KMS-11 (cell line): ENCODE measurements at regions not wholly inside any gene's neighbourhood (a gene's known extent, or its start where the extent isn't known, plus 50 kb on each side); places are given as distances from the start of the nearest gene placed in this dataset.

ENCODE experiments used
- H2AFZ ChIP-seq: fragments of 200-600 bp; sonication (generic); 2 replicates; pipeline ENCODE4 v1.6.1; 2016; ENCODE audit warnings: antibody characterized with exemption, mixed run types, low read depth
- H3K27ac ChIP-seq: fragments of 200-600 bp; sonication (generic); 2 replicates; pipeline ENCODE4 v1.6.1; 2016; ENCODE audit warnings: mild to moderate bottlenecking, mixed run types
- H3K27me3 ChIP-seq: fragments of 200-600 bp; sonication (generic); 2 replicates; pipeline ENCODE4 v1.6.1; 2017; ENCODE audit warnings: mild to moderate bottlenecking, low read depth, mixed run types, moderate library complexity; ENCODE audit not compliant: insufficient read depth
- H3K36me3 ChIP-seq: fragments of 200-600 bp; sonication (generic); 2 replicates; pipeline ENCODE4 v1.6.1; 2017; ENCODE audit warnings: mild to moderate bottlenecking, mixed run types; ENCODE audit not compliant: insufficient read depth
- H3K4me1 ChIP-seq: fragments of 200-600 bp; sonication (generic); 2 replicates; pipeline ENCODE4 v1.6.1; 2016; ENCODE audit warnings: mild to moderate bottlenecking, low read depth, mixed run types; ENCODE audit not compliant: poor library complexity, severe bottlenecking
- H3K4me2 ChIP-seq: fragments of 200-600 bp; sonication (generic); 2 replicates; pipeline ENCODE4 v1.7.0; 2016; ENCODE audit warnings: mild to moderate bottlenecking, mixed run types
- H3K4me3 ChIP-seq: fragments of 200-600 bp; sonication (generic); IDR thresholded peaks from 2 replicates; pipeline ENCODE4 v1.6.1; 2017; ENCODE audit warnings: low read depth, low read length, mixed read lengths; ENCODE audit not compliant: insufficient read depth
- H3K79me2 ChIP-seq: fragments of 200-600 bp; sonication (generic); 2 replicates; pipeline ENCODE4 v1.6.1; 2016; ENCODE audit warnings: low read depth, mixed run types; ENCODE audit not compliant: insufficient read depth
- H3K9ac ChIP-seq: fragments of 200-600 bp; sonication (generic); 2 replicates; pipeline ENCODE4 v1.6.1; 2016; ENCODE audit warnings: mild to moderate bottlenecking, mixed run types
- H4K20me1 ChIP-seq: fragments of 200-600 bp; sonication (generic); 2 replicates; pipeline ENCODE4 v1.6.1; 2016; ENCODE audit warnings: mild to moderate bottlenecking, mixed run types; ENCODE audit not compliant: insufficient read depth
- CTCF ChIP-seq: fragments of 200-600 bp; sonication (generic); conservative IDR thresholded peaks from 2 replicates; pipeline ENCODE4 v1.6.1; 2017; ENCODE audit warnings: low read depth, mild to moderate bottlenecking, antibody characterized with exemption, low read length, moderate library complexity, mixed read lengths

- Histone ChIP-seq H3K36me3 (no peaks in the 10 kb centered on the region), H3K9ac (no peak overlapping the region), H3K27me3 (no peaks in the 10 kb centered on the region), H3K4me1 (no peaks in the 10 kb centered on the region), H3K4me3 (no peak overlapping the region), H2AFZ (no peak overlapping the region), H4K20me1 (no peaks in the 10 kb centered on the region), H3K27ac (no peak overlapping the region), H3K79me2 (no peaks in the 10 kb centered on the region), H3K4me2 (no peak overlapping the region)
- no peak for TF ChIP-seq CTCF
Measured at GRCh38 chr6:22848121-22848520, 278.8 kb downstream of the HDGFL1 start.

GRCh38 chr6:22849921-22850320, 280.6 kb downstream of the HDGFL1 start:
- H3K36me3 ChIP-seq: no peaks in the 10 kb centered on the region
- H3K4me3 ChIP-seq: no peak overlapping the region
- no peak overlapping the region for H3K9ac ChIP-seq
- no peaks in the 10 kb centered on the region for H3K79me2 ChIP-seq
- H2AFZ ChIP-seq: no peak overlapping the region
- no peak for TF ChIP-seq CTCF
- H3K4me2 ChIP-seq: no peak overlapping the region
- H4K20me1 ChIP-seq: no peaks in the 10 kb centered on the region
- H3K4me1 ChIP-seq: no peaks in the 10 kb centered on the region
- no peaks in the 10 kb centered on the region for H3K27me3 ChIP-seq
- H3K27ac ChIP-seq: no peak overlapping the region

- no peak overlapping the region for H3K4me2 ChIP-seq
- no peaks in the 10 kb centered on the region for H3K27me3 ChIP-seq
- H3K9ac ChIP-seq: no peak overlapping the region
- H3K79me2 ChIP-seq: no peaks in the 10 kb centered on the region
- no peak for TF ChIP-seq CTCF
- H3K36me3 ChIP-seq: no peaks in the 10 kb centered on the region
- H3K27ac ChIP-seq: no peak overlapping the region
- H3K4me3 ChIP-seq: no peak overlapping the region
- H3K4me1 ChIP-seq: no peaks in the 10 kb centered on the region
- no peaks in the 10 kb centered on the region for H4K20me1 ChIP-seq
- no peak overlapping the region for H2AFZ ChIP-seq
Measured at GRCh38 chr6:22852101-22852500, 282.7 kb downstream of the HDGFL1 start.

- no peak overlapping the region for H3K27ac ChIP-seq
- H3K27me3 ChIP-seq: no peaks in the 10 kb centered on the region
Measured at GRCh38 chr6:22873513-22874136, 304.3 kb downstream of the HDGFL1 start.

More at GRCh38 chr6:22873513-22874136, 304.3 kb downstream of the HDGFL1 start:
- H3K4me1 ChIP-seq: no peaks in the 10 kb centered on the region
- no peak overlapping the region for H3K4me2 ChIP-seq
- H3K36me3 ChIP-seq: no peaks in the 10 kb centered on the region
- no peak for TF ChIP-seq CTCF
- H3K79me2 ChIP-seq: no peaks in the 10 kb centered on the region
- H3K4me3 ChIP-seq: no peak overlapping the region
- no peak overlapping the region for H3K9ac ChIP-seq
- H2AFZ ChIP-seq: no peak overlapping the region
- no peaks in the 10 kb centered on the region for H4K20me1 ChIP-seq
